ENCODE measurements at regions not wholly inside any gene's neighbourhood (a gene's known extent, or its start where the extent isn't known, plus 50 kb on each side); places are given as distances from the start of the nearest gene placed in this dataset.
A peak's percentile ranks its signal among the peaks of the same experiment; 100 is the strongest.
"Not testable (repeated sequence)": the region's sequence is repeated elsewhere in the genome, so short reads cannot be mapped to it uniquely, and the experiment has no call there.

- TF ChIP-seq POLR2A (IDR thresholded peaks at IDR 0.05; ENCODE audit: low read depth) (no peak), EP300 (IDR thresholded peaks at IDR 0.05) (no peak), CTCF (IDR thresholded peaks at IDR 0.05) (no peak), POLR2AphosphoS5 (IDR thresholded peaks at IDR 0.05) (no peak)
- intact Hi-C loops (cut with DNase I), result no loop called here
- H3K4me1 ChIP-seq, result peaks cover 0 to 10% (median 5%) of the 10 kb centered on the region in 4 donors
- no peak overlapping the region for H3K27ac ChIP-seq (replicated peaks in 1 of 4)
- H3K9me3 ChIP-seq, result no peaks in the 10 kb centered on the region
- H3K27me3 ChIP-seq, result no peaks in the 10 kb centered on the region
- no peaks in the 10 kb centered on the region for H3K36me3 ChIP-seq
- peak; percentile 62 for DNase-seq (ENCODE audit: extremely low spot score)
- no peak overlapping the region for H3K4me3 ChIP-seq
- 94% methylated on average over 9 of the region's 9 CpGs for WGBS
These were observed 333.5 kb downstream of the QKI start for GRCh38 chr6:163748036-163748435.

GRCh38 chr6:163747058-163747457, 332.5 kb downstream of the QKI start:
- H3K36me3 ChIP-seq; H3K9me3 ChIP-seq; H3K27me3 ChIP-seq; H3K4me3 ChIP-seq; DNase-seq (ENCODE audit: extremely low spot score); intact Hi-C loops (cut with DNase I); H3K27ac ChIP-seq (replicated peaks in 1 of 4): not testable (repeated sequence)
- 86% methylated on average over 5 of the region's 5 CpGs for WGBS
- peaks cover 0 to 10% (median 5%) of the 10 kb centered on the region in 4 donors for H3K4me1 ChIP-seq

- H3K4me1 ChIP-seq, result peaks cover 0 to 10% (median 5%) of the 10 kb centered on the region in 4 donors
- 51% methylated on average over 10 of the region's 10 CpGs for WGBS
- no peak overlapping the region for H3K27ac ChIP-seq (replicated peaks in 1 of 4)
- no peak for DNase-seq (ENCODE audit: extremely low spot score)
- H3K27me3 ChIP-seq, result no peaks in the 10 kb centered on the region
- intact Hi-C loops (cut with DNase I), result no loop called here
- no peaks in the 10 kb centered on the region for H3K36me3 ChIP-seq
- no peak for TF ChIP-seq EP300 (IDR thresholded peaks at IDR 0.05)
- TF ChIP-seq POLR2A (IDR thresholded peaks at IDR 0.05; ENCODE audit: low read depth), result no peak
- no peak for TF ChIP-seq POLR2AphosphoS5 (IDR thresholded peaks at IDR 0.05)
- no peak for TF ChIP-seq CTCF (IDR thresholded peaks at IDR 0.05)
- no peaks in the 10 kb centered on the region for H3K9me3 ChIP-seq
- no peak overlapping the region for H3K4me3 ChIP-seq
These were observed 331.2 kb downstream of the QKI start for GRCh38 chr6:163745536-163746400.

GRCh38 chr6:163744256-163744925, 329.9 kb downstream of the QKI start:
- WGBS, result 96% methylated on average over 15 of the region's 19 CpGs
- Histone ChIP-seq H3K27ac (replicated peaks in 1 of 4) (no peak overlapping the region), H3K4me1 (peaks cover 0 to 19% (median 10%) of the 10 kb centered on the region in 4 donors), H3K27me3 (no peaks in the 10 kb centered on the region), H3K4me3 (no peak overlapping the region), H3K9me3 (no peaks in the 10 kb centered on the region), H3K36me3 (no peaks in the 10 kb centered on the region)
- no peak for DNase-seq (ENCODE audit: extremely low spot score)
- intact Hi-C loops (cut with DNase I), result no loop called here
- TF ChIP-seq POLR2A (IDR thresholded peaks at IDR 0.05; ENCODE audit: low read depth) (no peak), POLR2AphosphoS5 (IDR thresholded peaks at IDR 0.05) (no peak), EP300 (IDR thresholded peaks at IDR 0.05) (no peak), CTCF (IDR thresholded peaks at IDR 0.05) (no peak)

- H3K27ac ChIP-seq (replicated peaks in 1 of 4), result no peak overlapping the region
- intact Hi-C loops (cut with DNase I), result no loop called here
- H3K4me3 ChIP-seq, result no peak overlapping the region
- TF ChIP-seq EP300 (IDR thresholded peaks at IDR 0.05), result no peak
- no peak for TF ChIP-seq POLR2AphosphoS5 (IDR thresholded peaks at IDR 0.05)
- no peak for TF ChIP-seq POLR2A (IDR thresholded peaks at IDR 0.05; ENCODE audit: low read depth)
- TF ChIP-seq CTCF (IDR thresholded peaks at IDR 0.05), result no peak
- WGBS, result 96% methylated on average over 2 of the region's 4 CpGs
- H3K36me3 ChIP-seq, result no peaks in the 10 kb centered on the region
- H3K9me3 ChIP-seq, result no peaks in the 10 kb centered on the region
- no peak for DNase-seq (ENCODE audit: extremely low spot score)
- H3K27me3 ChIP-seq, result no peaks in the 10 kb centered on the region
- H3K4me1 ChIP-seq, result peaks cover 0 to 21% (median 10%) of the 10 kb centered on the region in 4 donors
These were observed 329.3 kb downstream of the QKI start for GRCh38 chr6:163743796-163744195.

All from esophagus muscularis mucosa (tissue), 4 donors.